B cell (primary cell): ENCODE measurements at regions not wholly inside any gene's neighbourhood (a gene's known extent, or its start where the extent isn't known, plus 50 kb on each side); places are given as distances from the start of the nearest gene placed in this dataset.

ENCODE experiments used
- ATAC-seq: fragments of 200-7000 bp; cut with Tn5 transposase; one replicate; pipeline ENCODE4 v1.10.0; 2021; ENCODE audit warnings: low read depth, mild to moderate bottlenecking, moderate number of reproducible peaks, moderate library complexity
- CTCF ChIA-PET: fragments of 350-600 bp; sonication (Branson Sonifier 250); formaldehyde crosslinking; loops from one replicate; lab custom pipeline; 2021; ENCODE audit warnings: antibody characterized with exemption, inconsistent platforms; lab: Charles Lee
- POLR2A ChIA-PET: fragments of 350-600 bp; sonication (Branson Sonifier 250); formaldehyde crosslinking; loops from one replicate; lab custom pipeline; 2021; ENCODE audit warnings: antibody characterized with exemption; lab: Charles Lee
- DNase-seq: peaks from one replicate; pipeline ENCODE4 v3.0.0; 2013
- H2AFZ ChIP-seq: 2 replicates; pipeline ENCODE4 v1.6.1; 2012; ENCODE audit warnings: mild to moderate bottlenecking, low read depth, low read length; ENCODE audit not compliant: insufficient read depth, poor library complexity, severe bottlenecking
- H3K27ac ChIP-seq, 2 donors: 1 replicate in 1 of 2; 2 replicates in 1 of 2; pipeline ENCODE4 v1.5.1; 2012 to 2013; ENCODE audit warnings: low read length in 2 of 2, mild to moderate bottlenecking in 2 of 2, moderate library complexity in 1 of 2
- H3K27me3 ChIP-seq, 4 experiments: fragments of 200-600 bp in 1 of 4; sonication (generic) in 1 of 4; replicated peaks in 1 of 4; 1 replicate in 2 of 4; 2 replicates in 2 of 4; pipeline versions ENCODE4 v1.6.1 to v1.7.0; 2013 to 2016; ENCODE audit warnings: low read length in 3 of 4, mild to moderate bottlenecking in 2 of 4, mixed read lengths in 1 of 4, moderate library complexity in 1 of 4; ENCODE audit not compliant: insufficient read depth in 4 of 4, control insufficient read depth in 3 of 4; ENCODE audit errors: control extremely low read depth in 1 of 4
- H3K36me3 ChIP-seq, 2 experiments: replicated peaks in 1 of 2; 1 replicate in 1 of 2; 2 replicates in 1 of 2; pipeline versions ENCODE4 v1.6.1 to v1.7.1; 2013; ENCODE audit warnings: low read length in 1 of 2; ENCODE audit not compliant: insufficient read depth in 2 of 2, control insufficient read depth in 1 of 2; ENCODE audit errors: control extremely low read depth in 1 of 2, extremely low read depth in 1 of 2
- H3K4me1 ChIP-seq, 2 donors: fragments of 200-600 bp in 1 of 2; sonication (generic) in 1 of 2; 1 replicate in 1 of 2; 2 replicates in 1 of 2; pipeline versions ENCODE4 v1.5.1 to v1.6.1; 2013 to 2017; ENCODE audit warnings: low read length in 2 of 2; ENCODE audit not compliant: control insufficient read depth in 2 of 2, insufficient read depth in 2 of 2
- H3K4me2 ChIP-seq: replicated peaks from 2 replicates; pipeline ENCODE3; 2012; ENCODE audit warnings: mild to moderate bottlenecking, low read depth, low read length; ENCODE audit not compliant: poor library complexity, severe bottlenecking
- H3K4me3 ChIP-seq, 5 experiments: fragments of 200-600 bp in 1 of 5; sonication (generic) in 1 of 5; 1 replicate in 3 of 5; 2 replicates in 2 of 5; pipeline versions ENCODE4 v1.5.1 to v1.7.0; 2011 to 2016; ENCODE audit warnings: low read length in 4 of 5, mild to moderate bottlenecking in 4 of 5, low read depth in 2 of 5, control low read depth in 1 of 5, moderate library complexity in 1 of 5; ENCODE audit not compliant: insufficient read depth in 1 of 5; ENCODE audit errors: control extremely low read depth in 1 of 5, extremely low read depth in 1 of 5
- H3K79me2 ChIP-seq: fragments of 200-600 bp; sonication (generic); one replicate; pipeline ENCODE4 v1.6.0; 2016; ENCODE audit warnings: low read length; ENCODE audit not compliant: control insufficient read depth, insufficient read depth
- H3K9ac ChIP-seq: fragments of 200-600 bp; sonication (generic); 2 replicates; pipeline ENCODE4 v1.6.1; 2017; ENCODE audit warnings: mild to moderate bottlenecking, low read length, moderate library complexity
- H3K9me3 ChIP-seq, 3 donors: one replicate each; pipeline versions ENCODE4 v1.6.1 to v1.7.1; 2013; ENCODE audit warnings: low read length in 2 of 3; ENCODE audit not compliant: control insufficient read depth in 2 of 3, insufficient read depth in 1 of 3; ENCODE audit errors: control extremely low read depth in 1 of 3
- H4K20me1 ChIP-seq: 2 replicates; pipeline ENCODE4 v1.6.0; 2012; ENCODE audit warnings: mild to moderate bottlenecking, low read length; ENCODE audit not compliant: insufficient read depth, control insufficient read depth, poor library complexity, severe bottlenecking
- H3K27ac Mint-ChIP-seq: one replicate; pipeline ENCODE4 v1.8.0; 2021; ENCODE audit warnings: mixed read lengths
- H3K27me3 Mint-ChIP-seq: one replicate; pipeline ENCODE4 v1.8.0; 2021; ENCODE audit warnings: mixed read lengths
- H3K4me1 Mint-ChIP-seq: one replicate; pipeline ENCODE4 v1.8.0; 2021; ENCODE audit warnings: mixed read lengths
- H3K4me3 Mint-ChIP-seq: one replicate; pipeline ENCODE4 v1.8.0; 2021; ENCODE audit warnings: mixed read lengths
- H3K9me3 Mint-ChIP-seq: one replicate; pipeline ENCODE4 v1.8.0; 2022; ENCODE audit warnings: mixed read lengths; ENCODE audit not compliant: insufficient read depth
- CTCF ChIP-seq: fragments of 200-600 bp; IDR thresholded peaks from one replicate; pipeline ENCODE4 v1.8.0; 2022; ENCODE audit warnings: antibody characterized with exemption, mild to moderate bottlenecking
- EZH2 ChIP-seq: IDR thresholded peaks from 2 replicates; pipeline ENCODE4 v1.6.1; 2012; ENCODE audit warnings: borderline replicate concordance, low read depth, mild to moderate bottlenecking, moderate library complexity, low read length; ENCODE audit not compliant: insufficient read depth, poor library complexity, severe bottlenecking
- WGBS: methylation state at CpG from one replicate; pipeline ENCODE4 v1.1.5; 2013; ENCODE audit warnings: missing lambda C conversion rate; ENCODE audit not compliant: insufficient coverage; 5-methylcytosine and 5-hydroxymethylcytosine counted together
- intact Hi-C: fragments of 100-400 bp; cut with micrococcal nuclease; formaldehyde crosslinking; loops from one replicate; pipeline ENCODE4 v1.10.0; 2022

- no peak for DNase-seq
- Histone ChIP-seq H3K4me2 (peak overlapping the region; percentile 48), H3K27ac (no peak overlapping the region), H4K20me1 (no peaks in the 10 kb centered on the region), H3K4me1 (peaks cover 6 to 12% of the 10 kb centered on the region in 2 donors), H3K27me3 (peaks cover 0 to 10% (median 0%) of the 10 kb centered on the region in 4 experiments), H3K79me2 (no peaks in the 10 kb centered on the region), H3K9me3 (peaks cover 0 to 6% (median 0%) of the 10 kb centered on the region in 3 donors), H3K36me3 (no peaks in the 10 kb centered on the region), H2AFZ (peak overlapping the region; percentile 53), H3K4me3 (peak overlapping the region in 3 of 5 experiments; percentile 5 to 85 (median 46)), H3K9ac (peak overlapping the region; percentile 19)
- Mint-ChIP-seq H3K4me3 (peak overlapping the region; percentile 59), H3K27me3 (peaks cover 33% of the 10 kb centered on the region), H3K4me1 (peaks cover 20% of the 10 kb centered on the region), H3K27ac (peak overlapping the region; percentile 18), H3K9me3 (no peaks in the 10 kb centered on the region)
- ATAC-seq: no peak
- 13% methylated on average over 8 of the region's 14 CpGs for WGBS
- intact Hi-C loops: no loop called here
- no peak for TF ChIP-seq CTCF
- TF ChIP-seq EZH2: no peak
- POLR2A ChIA-PET: no interaction called here
- CTCF ChIA-PET: no interaction called here
Measured at GRCh38 chr16:87065446-87066132, 251.6 kb downstream of the C16orf95 start.
